Stimulated activated CD8-positive, alpha-beta memory T cell treated with anti-CD3 and anti-CD28 coated beads, Interleukin-15, amount 100 ng/mL, for 1 hour (primary cell): ENCODE measurements at regions not wholly inside any gene's neighbourhood (a gene's known extent, or its start where the extent isn't known, plus 50 kb on each side); places are given as distances from the start of the nearest gene placed in this dataset.

Source experiments
- DNase-seq: peaks from one replicate; pipeline ENCODE4 v3.0.0-alpha.2; 2020; ENCODE audit warnings: low read depth

DNA sequence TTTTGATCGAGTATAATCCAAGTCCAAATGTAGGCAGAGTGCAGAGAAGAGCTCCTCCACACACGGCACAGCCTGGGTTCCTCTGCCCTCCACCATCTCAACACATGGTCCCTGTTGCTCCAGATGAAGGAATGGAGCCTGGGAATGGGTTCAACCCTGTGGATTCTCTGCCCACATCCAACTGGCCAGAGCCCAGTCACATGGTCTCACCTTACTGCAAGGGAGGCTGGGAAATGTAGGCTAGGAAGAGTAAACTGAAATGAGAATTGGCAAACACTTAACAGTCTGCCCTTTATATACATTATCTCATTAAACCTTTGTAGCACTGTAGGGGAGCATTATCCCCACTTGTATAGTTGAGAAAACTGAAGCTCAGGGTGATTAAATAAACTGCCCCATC, 60.1 kb upstream of the RAB4A start:
- no peak for DNase-seq

DNA sequence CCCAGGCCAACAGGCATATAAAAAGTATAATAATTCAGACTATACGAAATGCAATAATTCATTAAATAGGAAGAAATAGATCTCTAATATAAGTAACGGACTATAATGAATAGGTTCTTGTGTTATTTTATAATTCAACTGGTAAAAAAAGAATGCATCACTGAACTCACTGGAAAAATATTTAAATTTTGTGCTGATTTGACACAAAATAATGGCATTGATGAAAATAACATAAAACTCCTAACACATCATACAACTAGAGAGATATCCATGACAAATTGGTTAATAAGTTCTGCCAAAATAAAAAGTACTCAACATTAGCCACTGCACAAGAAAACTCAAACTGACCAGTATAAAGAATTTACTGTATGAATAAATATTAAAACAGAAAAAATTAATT, 57.1 kb upstream of the RAB4A start:
- no peak for DNase-seq

DNA sequence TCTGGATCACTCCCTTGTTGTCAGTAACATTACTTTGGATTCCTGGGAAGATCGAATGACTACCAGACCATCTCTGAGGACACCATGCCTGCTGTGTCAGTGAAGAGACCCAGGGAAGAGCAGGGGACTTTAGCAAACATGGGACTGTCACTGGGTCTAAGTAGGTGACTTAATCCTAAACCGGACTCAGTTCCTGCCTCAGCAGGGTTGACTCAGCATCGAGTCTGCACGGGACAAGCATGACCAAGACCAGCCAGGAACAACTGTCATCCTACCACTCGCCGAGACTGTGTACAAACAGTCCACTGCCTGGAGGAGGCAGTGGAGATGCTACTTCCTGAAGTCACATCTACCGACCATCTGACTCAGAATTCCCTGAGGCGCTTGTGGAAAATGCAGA, 53.2 kb upstream of the RAB4A start:
- DNase-seq, result no peak

DNA sequence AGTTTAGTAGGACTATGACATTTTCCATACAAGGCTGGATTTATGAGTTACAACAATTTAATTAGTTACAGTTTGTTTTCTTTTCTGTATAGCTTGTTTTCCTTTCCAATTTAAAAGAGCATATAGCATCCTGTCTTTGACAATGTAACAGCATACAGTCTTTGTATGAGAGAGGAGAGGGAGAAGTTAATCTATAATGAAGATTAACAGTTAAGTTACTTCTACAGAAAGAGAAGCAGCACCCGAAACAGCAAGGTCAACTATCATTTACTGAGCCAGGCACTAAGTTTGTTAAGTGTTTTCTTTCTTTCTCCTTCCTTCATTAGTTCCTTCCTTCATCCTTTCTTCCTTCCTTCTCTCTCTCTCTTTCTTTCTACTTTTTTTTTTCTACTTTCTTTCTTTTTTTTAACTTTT, 52.3 kb upstream of the RAB4A start:
- no peak for DNase-seq

DNA sequence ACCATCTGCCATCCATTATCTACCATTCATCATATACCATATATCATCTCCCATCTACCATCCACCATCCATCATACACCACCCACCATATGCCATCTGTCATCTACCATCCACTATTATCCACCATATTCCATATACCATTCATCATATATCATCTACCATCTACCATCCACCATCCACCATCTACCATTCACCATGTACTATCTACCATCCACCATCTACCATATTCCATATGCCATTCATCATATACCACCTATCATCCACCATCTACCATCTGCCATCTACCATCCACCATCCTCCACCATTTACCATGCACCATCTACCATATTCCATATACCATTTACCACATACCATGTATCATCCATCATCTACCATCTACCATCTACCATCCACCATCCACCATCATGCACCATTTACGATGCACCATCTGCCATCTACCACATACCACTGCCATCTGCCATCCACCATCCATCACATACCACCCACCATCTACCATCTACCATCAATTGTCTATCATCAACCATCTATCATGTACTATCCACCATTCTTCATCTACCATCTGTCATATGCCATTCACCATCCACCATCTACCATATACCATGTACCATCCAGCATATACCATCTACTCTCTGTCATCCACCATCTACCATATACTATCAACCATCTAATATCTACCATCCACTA, 50.6 kb upstream of the RAB4A start:
- no peak for DNase-seq

DNA sequence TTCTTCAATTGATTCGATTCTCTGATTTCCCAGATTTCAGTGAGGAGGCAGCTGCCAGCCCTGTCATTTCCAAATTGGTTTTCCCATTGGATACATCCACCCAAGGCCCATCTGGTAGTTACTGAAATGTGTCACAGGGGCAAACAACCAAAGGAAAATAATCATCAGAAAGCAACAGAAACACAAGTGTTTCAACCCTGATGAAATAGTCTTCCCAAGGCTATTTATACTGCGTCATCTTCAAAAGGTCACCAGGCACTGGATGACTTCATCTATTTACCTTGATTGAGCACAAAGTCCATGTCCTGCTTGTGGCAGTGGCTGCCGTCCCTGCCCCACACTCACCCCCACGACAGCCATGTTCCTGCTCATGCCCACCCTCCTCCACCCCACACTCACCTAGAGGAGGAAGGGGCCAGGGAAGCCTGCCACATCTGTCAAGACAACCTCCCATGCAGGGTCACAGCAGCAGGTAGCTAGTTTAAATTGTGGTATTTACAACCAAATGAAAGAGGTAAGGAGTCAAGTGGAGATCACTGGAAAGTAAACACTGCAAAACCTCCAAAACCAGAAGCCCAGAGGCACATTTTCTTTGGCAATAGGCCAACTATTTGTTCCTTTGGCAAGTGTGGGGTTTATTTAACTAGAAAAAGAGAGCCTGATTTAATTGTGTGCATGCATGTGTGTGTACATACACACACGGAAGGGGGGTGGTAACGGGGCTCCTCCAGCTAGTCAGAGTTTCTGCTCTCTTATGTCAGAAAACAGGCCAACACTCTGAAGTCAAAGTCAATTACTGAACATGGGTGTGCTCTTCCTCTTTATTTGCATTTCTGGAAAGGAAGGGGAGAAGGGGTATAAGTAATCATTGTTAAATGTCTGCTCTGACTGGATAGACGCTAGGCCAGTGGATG, 49.5 kb upstream of the RAB4A start:
- DNase-seq, result no peak
